DND-41 (cell line): ENCODE measurements at regions not wholly inside any gene's neighbourhood (a gene's known extent, or its start where the extent isn't known, plus 50 kb on each side); places are given as distances from the start of the nearest gene placed in this dataset.

Experiments used
- ATAC-seq: fragments of 200-7000 bp; cut with Tn5 transposase; 3 replicates; pipeline ENCODE4 v1.9.1; 2021; ENCODE audit warnings: low read depth; ENCODE audit not compliant: insufficient read depth
- DNase-seq: peaks from one replicate; pipeline ENCODE4 v3.0.0-alpha.2; 2020
- H2AFZ ChIP-seq: 2 replicates; pipeline ENCODE4 v1.6.0; 2012; ENCODE audit warnings: low read depth, low read length
- H3K27ac ChIP-seq: 2 replicates; pipeline ENCODE4 v1.5.1; 2012; ENCODE audit warnings: low read length, inconsistent platforms
- H3K27me3 ChIP-seq: fragments of 200-600 bp; sonication (generic); 2 replicates; pipeline ENCODE4 v1.6.0; 2012; ENCODE audit warnings: low read length, mild to moderate bottlenecking, inconsistent platforms; ENCODE audit not compliant: insufficient read depth, poor library complexity
- H3K36me3 ChIP-seq: 2 replicates; pipeline ENCODE4 v1.5.1; 2012; ENCODE audit warnings: low read length, inconsistent platforms; ENCODE audit not compliant: insufficient read depth
- H3K4me1 ChIP-seq: 2 replicates; pipeline ENCODE4 v1.5.1; 2012; ENCODE audit warnings: mild to moderate bottlenecking, low read length; ENCODE audit not compliant: insufficient read depth
- H3K4me2 ChIP-seq: 2 replicates; pipeline ENCODE4 v1.6.0; 2012; ENCODE audit warnings: mild to moderate bottlenecking, moderate library complexity, low read length, inconsistent platforms; ENCODE audit not compliant: insufficient read depth
- H3K4me3 ChIP-seq, 2 experiments: fragments of 200-600 bp in 1 of 2; shearing (Covaris generic) in 1 of 2; 2 replicates each; pipeline ENCODE4 v1.5.1; 2012 to 2016; ENCODE audit warnings: inconsistent platforms in 2 of 2, low read length in 2 of 2, mild to moderate bottlenecking in 2 of 2, low read depth in 1 of 2, moderate library complexity in 1 of 2
- H3K79me2 ChIP-seq: 2 replicates; pipeline ENCODE4 v1.6.0; 2012; ENCODE audit warnings: low read length, inconsistent platforms; ENCODE audit not compliant: insufficient read depth
- H3K9ac ChIP-seq: 2 replicates; pipeline ENCODE4 v1.6.0; 2012; ENCODE audit warnings: low read depth, mild to moderate bottlenecking, inconsistent platforms, low read length, moderate library complexity
- H3K9me3 ChIP-seq: 2 replicates; pipeline ENCODE4 v1.5.1; 2012; ENCODE audit warnings: low read length, moderate library complexity, mild to moderate bottlenecking, inconsistent platforms; ENCODE audit not compliant: insufficient read depth, severe bottlenecking
- H4K20me1 ChIP-seq: 2 replicates; pipeline ENCODE4 v1.6.0; 2012; ENCODE audit warnings: low read length; ENCODE audit not compliant: insufficient read depth
- EZH2 ChIP-seq: IDR thresholded peaks from 3 replicates; pipeline ENCODE4 v1.6.1; 2012; ENCODE audit warnings: borderline replicate concordance, low read depth, mild to moderate bottlenecking, moderate library complexity, low read length, inconsistent platforms; ENCODE audit not compliant: severe bottlenecking
- TF ChIP-seq, protein P1 (sequence below): IDR thresholded peaks from 2 replicates; pipeline ENCODE4 v1.5.1; 2012; ENCODE audit warnings: borderline replicate concordance, low read length, moderate library complexity, mild to moderate bottlenecking; ENCODE audit not compliant: poor library complexity, severe bottlenecking; ENCODE audit errors: extremely low read depth

DNA sequence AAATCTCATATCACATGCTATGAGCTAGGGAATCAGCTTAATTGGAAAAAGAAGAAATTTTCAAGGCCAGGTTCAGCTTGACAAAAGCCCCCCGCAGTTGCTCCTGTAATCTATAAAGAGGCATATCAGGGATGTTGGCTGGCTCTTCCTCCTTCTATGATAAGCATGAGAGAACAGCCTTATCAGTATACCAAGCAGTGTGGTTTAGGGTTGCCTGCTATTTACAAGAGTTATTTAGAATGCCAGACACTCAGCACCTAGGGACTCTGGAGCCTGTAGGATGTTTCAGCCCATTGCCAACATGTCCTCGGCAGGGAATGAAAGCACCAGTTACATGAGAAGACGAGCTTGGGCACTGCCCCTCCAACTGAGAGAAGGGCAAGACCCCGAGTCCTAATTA lies 89.5 kb upstream of the TMPO start:
- DNase-seq: no peak
- no peak overlapping the region for H3K9ac ChIP-seq
- no peaks in the 10 kb centered on the region for H4K20me1 ChIP-seq
- no peak overlapping the region for H3K4me2 ChIP-seq
- H3K36me3 ChIP-seq: no peaks in the 10 kb centered on the region
- ATAC-seq: no peak
- no peak overlapping the region for H3K4me3 ChIP-seq
- H3K9me3 ChIP-seq: no peaks in the 10 kb centered on the region
- no peak overlapping the region for H2AFZ ChIP-seq
- H3K27me3 ChIP-seq: no peaks in the 10 kb centered on the region
- no peaks in the 10 kb centered on the region for H3K4me1 ChIP-seq
- H3K79me2 ChIP-seq: no peaks in the 10 kb centered on the region
- TF ChIP-seq, protein P1, sequence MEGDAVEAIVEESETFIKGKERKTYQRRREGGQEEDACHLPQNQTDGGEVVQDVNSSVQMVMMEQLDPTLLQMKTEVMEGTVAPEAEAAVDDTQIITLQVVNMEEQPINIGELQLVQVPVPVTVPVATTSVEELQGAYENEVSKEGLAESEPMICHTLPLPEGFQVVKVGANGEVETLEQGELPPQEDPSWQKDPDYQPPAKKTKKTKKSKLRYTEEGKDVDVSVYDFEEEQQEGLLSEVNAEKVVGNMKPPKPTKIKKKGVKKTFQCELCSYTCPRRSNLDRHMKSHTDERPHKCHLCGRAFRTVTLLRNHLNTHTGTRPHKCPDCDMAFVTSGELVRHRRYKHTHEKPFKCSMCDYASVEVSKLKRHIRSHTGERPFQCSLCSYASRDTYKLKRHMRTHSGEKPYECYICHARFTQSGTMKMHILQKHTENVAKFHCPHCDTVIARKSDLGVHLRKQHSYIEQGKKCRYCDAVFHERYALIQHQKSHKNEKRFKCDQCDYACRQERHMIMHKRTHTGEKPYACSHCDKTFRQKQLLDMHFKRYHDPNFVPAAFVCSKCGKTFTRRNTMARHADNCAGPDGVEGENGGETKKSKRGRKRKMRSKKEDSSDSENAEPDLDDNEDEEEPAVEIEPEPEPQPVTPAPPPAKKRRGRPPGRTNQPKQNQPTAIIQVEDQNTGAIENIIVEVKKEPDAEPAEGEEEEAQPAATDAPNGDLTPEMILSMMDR: no peak
- TF ChIP-seq EZH2: no peak
- no peak overlapping the region for H3K27ac ChIP-seq

DNA sequence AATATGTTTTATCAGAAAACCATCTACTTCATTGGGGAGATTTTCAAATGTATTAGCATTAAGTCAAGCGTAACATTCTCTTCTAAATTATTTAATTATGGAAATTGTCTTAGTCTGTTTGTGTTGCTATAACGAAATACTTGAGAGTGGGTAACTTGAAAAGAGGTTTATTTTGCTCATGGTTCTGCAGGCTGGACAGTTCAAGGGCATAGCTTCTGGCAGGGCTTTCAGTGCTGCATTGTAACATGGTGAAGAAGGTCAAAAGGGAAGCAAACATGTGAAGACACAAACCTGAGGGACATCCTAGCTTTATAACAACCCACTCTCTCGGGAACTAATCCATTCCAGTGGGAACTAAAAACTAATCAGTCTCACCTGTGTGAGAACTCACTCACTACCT lies 84.3 kb upstream of the TMPO start:
- no peak overlapping the region for H3K27ac ChIP-seq
- no peak for ATAC-seq
- no peaks in the 10 kb centered on the region for H3K9me3 ChIP-seq
- no peak overlapping the region for H3K9ac ChIP-seq
- no peaks in the 10 kb centered on the region for H3K79me2 ChIP-seq
- no peak overlapping the region for H3K4me2 ChIP-seq
- no peak overlapping the region for H2AFZ ChIP-seq
- no peak for TF ChIP-seq EZH2
- TF ChIP-seq, protein P1: no peak
- no peaks in the 10 kb centered on the region for H4K20me1 ChIP-seq
- no peaks in the 10 kb centered on the region for H3K36me3 ChIP-seq
- H3K27me3 ChIP-seq: no peaks in the 10 kb centered on the region
- no peak for DNase-seq
- no peak overlapping the region for H3K4me3 ChIP-seq
- no peaks in the 10 kb centered on the region for H3K4me1 ChIP-seq

DNA sequence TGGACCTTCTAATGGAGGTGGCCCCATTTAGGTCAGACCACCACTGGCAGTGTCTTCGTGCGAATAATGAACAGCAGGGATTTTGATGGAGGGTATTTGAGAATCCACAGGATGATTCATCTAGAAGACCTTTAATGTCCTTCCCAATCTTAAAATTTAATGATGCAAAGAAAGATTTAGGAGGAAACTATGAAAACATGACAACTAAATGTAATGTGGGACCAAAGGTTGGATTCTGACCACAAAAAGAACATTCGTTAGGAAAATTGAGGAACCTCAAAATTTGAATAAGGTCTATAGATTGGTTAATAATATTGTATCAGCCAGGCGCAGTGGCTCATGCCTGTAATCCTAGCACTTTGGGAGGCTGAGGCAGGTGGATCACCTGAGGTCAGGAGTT lies 78.2 kb upstream of the TMPO start:
- Histone ChIP-seq H3K4me1 (no peaks in the 10 kb centered on the region), H2AFZ (no peak overlapping the region), H3K27ac (no peak overlapping the region), H3K79me2 (no peaks in the 10 kb centered on the region), H3K36me3 (no peaks in the 10 kb centered on the region), H3K4me3 (no peak overlapping the region), H3K27me3 (no peaks in the 10 kb centered on the region), H3K4me2 (no peak overlapping the region), H3K9ac (no peak overlapping the region), H3K9me3 (no peaks in the 10 kb centered on the region), H4K20me1 (no peaks in the 10 kb centered on the region)
- DNase-seq (no peak), ATAC-seq (no peak)
- no peak for TF ChIP-seq EZH2
- TF ChIP-seq, protein P1: no peak
